T-helper 1 cell treated with Interleukin-12 subunit alpha and Interleukin-12 subunit beta and Interleukin-4 antibody, amounts not matched to agents 30 ng/mL and 1 ng/mL, for 36 hours (primary cell): ENCODE measurements at regions not wholly inside any gene's neighbourhood (a gene's known extent, or its start where the extent isn't known, plus 50 kb on each side); places are given as distances from the start of the nearest gene placed in this dataset.
"Not testable (repeated sequence)": the region's sequence is repeated elsewhere in the genome, so short reads cannot be mapped to it uniquely, and the experiment has no call there.

Experiments used
- intact Hi-C: fragments of 100-400 bp; cut with micrococcal nuclease; formaldehyde crosslinking; loops from one replicate; pipeline ENCODE4 v1.15.1; 2024

- intact Hi-C loops, result no loop called here
Observed at GRCh38 chr5:174462129-174462528, 262.3 kb upstream of the MSX2 start.

DNA sequence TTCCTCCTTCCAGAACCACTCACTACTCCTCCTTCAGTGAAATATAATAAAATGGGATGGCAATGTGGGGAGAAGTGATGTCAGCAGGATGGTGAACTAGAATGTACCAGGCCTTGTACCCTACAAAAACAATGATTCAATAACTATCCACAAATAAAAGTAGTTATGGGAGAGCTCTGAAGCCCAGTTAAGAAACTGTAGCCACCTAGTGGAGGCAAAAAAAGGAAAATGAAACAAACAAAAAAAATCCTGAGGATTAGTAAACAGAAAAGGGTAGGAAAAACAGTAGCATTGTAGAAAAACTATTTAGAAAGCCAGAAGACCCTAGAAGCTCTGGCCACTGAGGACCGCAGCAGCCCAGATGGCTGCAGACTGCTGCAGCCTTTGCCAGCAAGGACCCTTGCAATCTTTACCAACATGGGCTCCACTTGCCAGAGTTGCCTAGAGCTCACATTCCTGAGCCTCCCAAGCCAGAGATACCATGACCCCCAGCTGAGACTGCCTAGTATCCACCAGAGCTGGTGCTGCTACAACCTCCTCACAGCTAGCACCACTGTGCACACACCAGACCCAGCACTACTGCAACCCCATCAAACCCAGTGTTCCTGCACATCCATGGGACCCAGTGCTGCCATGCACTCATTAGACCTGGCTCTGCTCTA lies 259.7 kb upstream of the MSX2 start:
- intact Hi-C loops, result no loop called here

GRCh38 chr5:174471528-174471927 lies 252.9 kb upstream of the MSX2 start:
- intact Hi-C loops, result not testable (repeated sequence)

- intact Hi-C loops, result no loop called here
Observed at GRCh38 chr5:174472956-174473355, 251.4 kb upstream of the MSX2 start.

DNA sequence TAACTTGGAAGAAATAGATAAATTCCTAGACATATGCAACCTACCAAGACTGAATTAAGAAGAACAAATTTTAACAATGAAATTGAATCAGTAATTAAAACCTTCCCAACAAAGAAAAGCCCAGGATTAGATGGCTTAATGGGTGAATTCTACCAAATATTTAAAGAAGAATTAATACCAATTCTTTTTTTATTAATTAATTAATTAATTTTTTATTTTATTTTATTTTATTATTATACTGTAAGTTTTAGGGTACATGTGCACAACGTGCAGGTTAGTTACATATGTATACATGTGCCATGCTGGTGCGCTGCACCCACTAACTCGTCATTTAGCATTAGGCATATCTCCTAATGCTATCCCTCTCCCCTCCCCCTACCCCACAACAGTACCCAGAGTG lies 248.4 kb upstream of the MSX2 start:
- intact Hi-C loops, result not testable (repeated sequence)

GRCh38 chr5:174479325-174479724 lies 245.1 kb upstream of the MSX2 start:
- intact Hi-C loops, result no loop called here

GRCh38 chr5:174481737-174482136 lies 242.6 kb upstream of the MSX2 start:
- intact Hi-C loops, result no loop called here

GRCh38 chr5:174482607-174483024 lies 241.8 kb upstream of the MSX2 start:
- intact Hi-C loops, result no loop called here

DNA sequence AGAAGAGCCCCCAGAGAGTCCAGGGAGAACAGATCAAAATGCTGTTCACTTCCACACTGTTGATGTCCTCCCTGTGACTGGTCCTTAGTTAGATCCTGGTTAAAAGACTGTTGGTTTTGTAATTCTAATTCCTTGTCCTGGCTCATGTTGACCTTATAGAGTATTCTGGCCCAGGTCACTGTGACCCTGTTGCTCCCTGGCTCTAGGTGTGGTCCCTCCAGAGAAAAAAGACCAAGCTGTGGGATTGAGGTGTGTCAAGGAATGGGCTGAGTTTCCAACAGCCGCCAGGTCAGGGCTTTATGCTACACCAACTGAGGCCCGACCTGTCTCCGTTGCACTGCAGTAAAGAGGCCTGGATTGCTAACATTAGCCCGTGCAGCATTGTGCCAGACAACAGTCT lies 241.0 kb upstream of the MSX2 start:
- intact Hi-C loops, result no loop called here

DNA sequence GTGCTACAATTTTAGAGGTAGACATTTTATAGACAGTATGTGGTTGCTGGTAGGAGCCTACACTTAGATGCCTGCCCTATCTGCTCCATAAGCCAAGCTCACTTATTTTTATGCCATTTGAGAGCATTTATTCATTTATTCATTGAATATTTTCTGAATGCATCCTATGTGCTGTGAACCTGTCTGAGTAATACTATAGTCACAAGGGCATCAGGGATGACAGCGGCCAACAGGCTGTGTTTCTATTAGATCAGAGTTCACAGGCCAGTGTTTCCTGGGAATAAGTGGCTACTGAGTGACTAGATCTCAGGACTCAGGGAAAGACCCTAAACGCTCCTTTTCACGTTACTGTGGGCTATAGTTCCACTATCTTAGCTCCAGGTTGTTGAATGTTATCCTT lies 235.2 kb upstream of the MSX2 start:
- intact Hi-C loops, result no loop called here

- intact Hi-C loops, result no loop called here
Observed at GRCh38 chr5:174489920-174490597, 234.3 kb upstream of the MSX2 start.

DNA sequence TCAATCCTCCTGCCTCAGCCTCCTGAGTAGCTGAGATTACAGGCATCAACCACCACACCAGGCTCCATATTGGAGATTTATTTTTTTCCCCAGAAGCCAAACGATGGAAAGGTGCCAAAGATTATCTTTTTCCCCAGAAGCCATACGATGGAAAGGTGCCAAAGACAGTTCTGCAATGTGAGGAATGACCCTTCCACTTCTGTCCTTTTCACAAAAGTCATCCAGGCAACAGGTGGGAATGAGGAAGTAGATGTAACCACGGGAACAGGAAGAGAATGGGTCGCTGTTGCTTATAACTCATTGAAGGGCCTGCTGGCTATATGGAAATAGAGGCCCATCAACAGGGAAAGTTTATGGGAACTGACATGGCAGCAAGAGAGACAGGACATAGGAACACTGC lies 233.7 kb upstream of the MSX2 start:
- intact Hi-C loops, result no loop called here

DNA sequence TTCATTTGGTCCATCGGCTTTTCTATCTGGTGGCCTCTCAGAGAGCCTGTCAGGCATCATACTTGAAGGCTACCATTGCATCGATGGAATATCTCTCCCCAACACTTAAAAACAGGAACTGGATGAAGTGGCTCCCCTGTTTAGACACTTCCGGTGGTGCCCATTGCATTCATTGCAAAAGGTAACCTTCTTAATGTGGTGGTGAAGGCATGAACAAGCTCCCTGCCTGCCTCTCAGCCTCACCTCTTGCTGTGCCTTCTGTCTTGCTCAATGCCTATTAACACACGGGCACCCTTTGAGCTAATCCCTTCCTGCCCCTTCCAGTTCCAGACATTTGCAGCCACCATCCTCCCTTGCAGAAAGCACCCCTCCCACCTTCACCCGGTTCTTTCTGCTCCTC lies 233.1 kb upstream of the MSX2 start:
- intact Hi-C loops, result no loop called here

DNA sequence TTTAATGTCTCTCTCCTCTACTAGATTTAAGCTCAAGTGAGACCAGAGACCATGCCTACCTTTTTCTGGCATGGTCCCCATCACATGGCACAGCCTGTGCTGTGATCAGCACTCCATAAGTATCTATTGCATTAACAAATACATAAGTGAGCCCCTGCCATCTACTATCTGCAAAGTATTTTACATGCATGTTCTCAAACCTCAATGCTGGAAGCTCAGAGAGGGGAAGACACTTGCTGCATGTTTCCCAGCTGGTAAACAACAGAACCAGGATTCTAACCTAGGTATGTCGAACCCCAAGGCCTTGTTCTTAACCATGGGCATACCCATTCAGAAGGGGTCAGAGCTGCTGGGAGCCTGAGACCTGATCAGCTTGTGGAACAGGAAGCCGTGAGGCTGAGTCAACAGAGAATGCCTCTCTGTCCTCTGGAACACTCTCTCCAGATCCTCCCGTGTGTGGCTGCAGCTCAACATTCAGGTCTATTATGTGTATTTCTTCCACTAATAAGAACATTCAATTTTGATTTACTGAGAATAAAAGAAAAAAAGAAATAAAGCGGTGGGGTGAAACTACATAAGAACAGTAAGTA lies 232.5 kb upstream of the MSX2 start:
- intact Hi-C loops, result no loop called here

- intact Hi-C loops, result no loop called here
Observed at GRCh38 chr5:174493530-174493929, 230.9 kb upstream of the MSX2 start.

DNA sequence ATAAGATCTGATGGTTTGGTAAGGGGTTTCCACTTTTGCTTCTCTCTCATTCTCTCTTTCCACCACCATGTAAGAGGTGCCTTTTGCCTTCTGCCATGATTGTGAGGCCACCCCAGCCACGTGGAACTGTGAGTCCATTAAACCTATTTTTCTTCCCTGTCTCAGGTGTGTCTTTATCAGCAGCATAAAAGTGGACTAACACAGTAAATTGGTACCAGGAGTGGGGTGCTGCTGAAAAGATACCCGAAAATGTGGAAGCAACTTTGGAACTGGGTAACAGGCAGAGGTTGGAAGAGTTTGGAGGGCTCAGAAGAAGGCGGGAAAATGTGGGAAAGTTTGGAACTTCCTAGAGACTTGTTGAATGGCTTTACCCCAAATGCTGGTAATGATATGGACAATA lies 226.4 kb upstream of the MSX2 start:
- intact Hi-C loops, result not testable (repeated sequence)

GRCh38 chr5:174498575-174498974 lies 225.8 kb upstream of the MSX2 start:
- intact Hi-C loops, result not testable (repeated sequence)

- intact Hi-C loops, result no loop called here
Observed at GRCh38 chr5:174500636-174501035, 223.7 kb upstream of the MSX2 start.

DNA sequence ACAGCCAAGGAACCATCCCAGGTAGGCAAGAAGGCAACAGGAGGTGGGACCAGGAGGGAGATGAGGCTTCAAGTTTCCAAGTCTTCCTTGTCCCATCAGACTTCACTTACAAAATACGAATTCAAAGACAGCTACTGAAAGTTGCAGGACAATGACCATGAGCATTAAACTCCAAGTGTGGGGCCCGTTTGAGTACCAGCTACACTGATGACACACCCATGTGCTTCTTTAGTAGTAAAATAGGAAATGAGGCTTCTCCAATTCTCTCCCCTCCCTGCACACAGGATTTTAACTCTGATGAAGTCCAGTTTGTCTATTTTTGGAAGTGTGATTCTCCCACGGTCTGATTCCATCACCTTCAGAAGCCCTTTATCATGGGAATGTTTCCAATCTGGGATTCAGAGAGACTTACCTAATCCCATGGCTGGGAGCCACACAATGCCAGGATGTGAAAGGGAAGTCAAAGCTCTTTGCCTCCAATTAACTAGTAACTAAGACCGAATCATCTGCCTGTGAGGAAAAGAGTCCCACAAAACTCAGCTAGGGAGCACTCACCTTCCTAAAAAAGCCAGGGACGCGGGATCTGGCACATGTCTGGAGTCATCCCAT lies 222.8 kb upstream of the MSX2 start:
- intact Hi-C loops, result no loop called here

GRCh38 chr5:174503086-174503460 lies 221.3 kb upstream of the MSX2 start:
- intact Hi-C loops, result no loop called here

- intact Hi-C loops, result no loop called here
Observed at GRCh38 chr5:174503461-174504265, 220.7 kb upstream of the MSX2 start.

- intact Hi-C loops, result no loop called here
Observed at GRCh38 chr5:174504266-174504726, 220.1 kb upstream of the MSX2 start.
